Neural cell (in vitro differentiated cells): ENCODE measurements at regions not wholly inside any gene's neighbourhood (a gene's known extent, or its start where the extent isn't known, plus 50 kb on each side); places are given as distances from the start of the nearest gene placed in this dataset.

Source experiments
- H2AFZ ChIP-seq: fragments of 200-600, 300-800 bp; sonication (generic), shearing (Covaris generic); 2 replicates; pipeline ENCODE4 v1.6.0; 2014; ENCODE audit warnings: low read depth, mild to moderate bottlenecking, antibody characterized with exemption, low read length, moderate library complexity
- H3F3A ChIP-seq: fragments of 200-600 bp; shearing (Covaris generic); 2 replicates; pipeline ENCODE4 v1.6.1; 2016; ENCODE audit warnings: mild to moderate bottlenecking, moderate library complexity, mixed read lengths, antibody characterized with exemption, low read length; ENCODE audit not compliant: insufficient read depth, poor library complexity, severe bottlenecking
- H3K27ac ChIP-seq: fragments of 200-600, 300-800 bp; sonication (generic), shearing (Covaris generic); 2 replicates; pipeline ENCODE4 v1.5.1; 2014; ENCODE audit warnings: mild to moderate bottlenecking, low read length, moderate library complexity
- H3K27me3 ChIP-seq: fragments of 300-800, 200-600 bp; sonication (generic), shearing (Covaris generic); 2 replicates; pipeline ENCODE4 v1.6.0; 2014; ENCODE audit warnings: mild to moderate bottlenecking, low read depth, low read length, moderate library complexity; ENCODE audit not compliant: insufficient read depth
- H3K36me3 ChIP-seq: fragments of 300-800, 200-600 bp; sonication (generic), shearing (Covaris generic); 2 replicates; pipeline ENCODE4 v1.5.1; 2014; ENCODE audit warnings: mild to moderate bottlenecking, antibody characterized with exemption, low read length, moderate library complexity; ENCODE audit not compliant: insufficient read depth
- H3K4me2 ChIP-seq: fragments of 300-800, 200-600 bp; sonication (generic), shearing (Covaris generic); 2 replicates; pipeline ENCODE4 v1.6.0; 2014; ENCODE audit warnings: mild to moderate bottlenecking, low read length
- H3K4me3 ChIP-seq: fragments of 300-800, 200-600 bp; sonication (generic), shearing (Covaris generic); 2 replicates; pipeline ENCODE4 v1.5.1; 2014; ENCODE audit warnings: mild to moderate bottlenecking, low read length, moderate library complexity
- H3K79me2 ChIP-seq: fragments of 200-600 bp; shearing (Covaris generic); replicated peaks from 2 replicates; pipeline ENCODE4 v1.6.0; 2014; ENCODE audit warnings: mild to moderate bottlenecking, low read length, moderate library complexity; ENCODE audit not compliant: insufficient read depth
- H3K9ac ChIP-seq: fragments of 300-800, 200-600 bp; sonication (generic), shearing (Covaris generic); 2 replicates; pipeline ENCODE4 v1.6.1; 2016; ENCODE audit warnings: mild to moderate bottlenecking, low read length, mixed read lengths
- H3K9me2 ChIP-seq: fragments of 200-600 bp; shearing (Covaris generic); 2 replicates; pipeline ENCODE4 v1.6.1; 2016; ENCODE audit warnings: mild to moderate bottlenecking, low read length, mixed read lengths; ENCODE audit not compliant: insufficient read depth
- H3K9me3 ChIP-seq: fragments of 200-600, 300-800 bp; sonication (generic), shearing (Covaris generic); 2 replicates; pipeline ENCODE4 v1.6.1; 2016; ENCODE audit warnings: mild to moderate bottlenecking, mixed run types, low read length, moderate library complexity, mixed read lengths
- H4K20me1 ChIP-seq: fragments of 200-600 bp; shearing (Covaris generic); 2 replicates; pipeline ENCODE4 v1.6.1; 2016; ENCODE audit warnings: mild to moderate bottlenecking, mixed run types; ENCODE audit not compliant: insufficient read depth
- EP300 ChIP-seq: fragments of 450-650 bp; conservative IDR thresholded peaks from 2 replicates; pipeline ENCODE4 v1.6.1; 2014; ENCODE audit warnings: antibody characterized with exemption, mild to moderate bottlenecking, moderate library complexity; ENCODE audit not compliant: poor library complexity, severe bottlenecking
- EZH2 ChIP-seq: fragments of 200-600, 300-800 bp; shearing (Covaris generic), sonication (generic); IDR thresholded peaks from 2 replicates; pipeline ENCODE4 v1.6.1; 2014; ENCODE audit warnings: antibody characterized with exemption, low read length, borderline replicate concordance, mild to moderate bottlenecking; ENCODE audit not compliant: insufficient read depth, poor library complexity, severe bottlenecking
- MXI1 ChIP-seq: fragments of 450-650 bp; conservative IDR thresholded peaks from 2 replicates; pipeline ENCODE4 v1.6.1; 2014; ENCODE audit warnings: antibody characterized with exemption, mild to moderate bottlenecking; ENCODE audit not compliant: poor library complexity, severe bottlenecking
- POLR2AphosphoS5 ChIP-seq: IDR thresholded peaks from 2 replicates; pipeline ENCODE4 v1.6.1; 2012
- RAD21 ChIP-seq: fragments of 450-650 bp; conservative IDR thresholded peaks from 2 replicates; pipeline ENCODE4 v1.6.1; 2014; ENCODE audit warnings: antibody characterized with exemption, mild to moderate bottlenecking, moderate library complexity
- SMC3 ChIP-seq: fragments of 450-650 bp; conservative IDR thresholded peaks from 2 replicates; pipeline ENCODE4 v1.6.1; 2014; ENCODE audit warnings: antibody characterized with exemption, mild to moderate bottlenecking, moderate library complexity; ENCODE audit not compliant: poor library complexity
- TAF1 ChIP-seq: IDR thresholded peaks from 2 replicates; pipeline ENCODE4 v1.6.1; 2012; ENCODE audit warnings: low read depth
- TF ChIP-seq, protein P1 (sequence below): IDR thresholded peaks from 2 replicates; pipeline ENCODE4 v1.6.1; 2012; ENCODE audit warnings: borderline replicate concordance
- TF ChIP-seq, protein P2 (sequence below): fragments of 450-650 bp; IDR thresholded peaks from 2 replicates; pipeline ENCODE4 v1.5.1; 2014; ENCODE audit warnings: antibody characterized with exemption, mild to moderate bottlenecking, moderate library complexity; ENCODE audit not compliant: poor library complexity, severe bottlenecking

DNA sequence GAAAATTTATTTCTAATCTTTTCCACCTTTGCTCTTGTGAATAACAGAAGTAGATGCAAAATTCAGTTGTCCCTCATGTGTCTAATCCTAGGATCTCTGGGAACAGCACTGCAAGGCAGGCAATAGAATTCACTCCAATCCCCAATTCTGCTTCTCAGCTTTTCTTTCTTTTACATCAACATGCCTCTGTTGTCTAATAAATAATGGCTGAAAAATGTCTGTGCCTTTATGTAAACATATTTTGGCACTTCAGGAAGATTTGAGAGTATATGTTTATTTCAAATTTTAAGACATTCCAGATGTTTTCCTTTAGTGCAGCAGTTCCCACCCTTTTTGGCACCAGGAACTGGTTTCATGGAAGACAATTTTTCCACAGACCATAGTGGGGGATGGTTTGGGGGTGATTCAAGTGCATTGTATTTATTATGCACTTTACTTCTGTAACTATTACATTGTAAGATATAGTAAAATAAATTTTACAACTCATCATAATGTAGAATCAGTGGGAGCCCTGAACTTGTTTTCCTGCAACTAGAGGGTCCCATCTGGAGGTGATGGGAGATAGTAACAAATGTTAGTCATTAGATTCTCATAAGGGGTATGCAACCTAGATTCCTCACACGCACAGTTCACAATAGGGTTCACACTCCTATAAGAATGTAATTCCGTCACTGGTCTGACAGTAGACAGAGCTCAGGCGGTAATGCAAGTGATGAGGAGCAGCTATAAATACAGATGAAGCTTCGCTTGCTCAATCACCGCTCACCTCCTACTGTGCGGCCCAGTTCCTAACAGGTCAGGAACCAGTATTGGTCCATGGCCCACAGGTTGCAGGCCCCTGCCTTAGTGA, 590.3 kb upstream of the CNTNAP5 start:
- Histone ChIP-seq H4K20me1 (no peaks in the 10 kb centered on the region), H3K9me2 (no peaks in the 10 kb centered on the region), H3K27ac (no peak overlapping the region), H3K9ac (no peak overlapping the region), H3F3A (no peaks in the 10 kb centered on the region), H3K9me3 (no peaks in the 10 kb centered on the region), H2AFZ (no peak overlapping the region), H3K36me3 (no peaks in the 10 kb centered on the region), H3K27me3 (no peaks in the 10 kb centered on the region), H3K4me2 (no peak overlapping the region), H3K4me3 (no peak overlapping the region), H3K79me2 (no peaks in the 10 kb centered on the region)
- TF ChIP-seq, protein P1, sequence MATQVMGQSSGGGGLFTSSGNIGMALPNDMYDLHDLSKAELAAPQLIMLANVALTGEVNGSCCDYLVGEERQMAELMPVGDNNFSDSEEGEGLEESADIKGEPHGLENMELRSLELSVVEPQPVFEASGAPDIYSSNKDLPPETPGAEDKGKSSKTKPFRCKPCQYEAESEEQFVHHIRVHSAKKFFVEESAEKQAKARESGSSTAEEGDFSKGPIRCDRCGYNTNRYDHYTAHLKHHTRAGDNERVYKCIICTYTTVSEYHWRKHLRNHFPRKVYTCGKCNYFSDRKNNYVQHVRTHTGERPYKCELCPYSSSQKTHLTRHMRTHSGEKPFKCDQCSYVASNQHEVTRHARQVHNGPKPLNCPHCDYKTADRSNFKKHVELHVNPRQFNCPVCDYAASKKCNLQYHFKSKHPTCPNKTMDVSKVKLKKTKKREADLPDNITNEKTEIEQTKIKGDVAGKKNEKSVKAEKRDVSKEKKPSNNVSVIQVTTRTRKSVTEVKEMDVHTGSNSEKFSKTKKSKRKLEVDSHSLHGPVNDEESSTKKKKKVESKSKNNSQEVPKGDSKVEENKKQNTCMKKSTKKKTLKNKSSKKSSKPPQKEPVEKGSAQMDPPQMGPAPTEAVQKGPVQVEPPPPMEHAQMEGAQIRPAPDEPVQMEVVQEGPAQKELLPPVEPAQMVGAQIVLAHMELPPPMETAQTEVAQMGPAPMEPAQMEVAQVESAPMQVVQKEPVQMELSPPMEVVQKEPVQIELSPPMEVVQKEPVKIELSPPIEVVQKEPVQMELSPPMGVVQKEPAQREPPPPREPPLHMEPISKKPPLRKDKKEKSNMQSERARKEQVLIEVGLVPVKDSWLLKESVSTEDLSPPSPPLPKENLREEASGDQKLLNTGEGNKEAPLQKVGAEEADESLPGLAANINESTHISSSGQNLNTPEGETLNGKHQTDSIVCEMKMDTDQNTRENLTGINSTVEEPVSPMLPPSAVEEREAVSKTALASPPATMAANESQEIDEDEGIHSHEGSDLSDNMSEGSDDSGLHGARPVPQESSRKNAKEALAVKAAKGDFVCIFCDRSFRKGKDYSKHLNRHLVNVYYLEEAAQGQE, result no peak
- TF ChIP-seq POLR2AphosphoS5 (no peak), MXI1 (no peak)
- TF ChIP-seq, protein P2, sequence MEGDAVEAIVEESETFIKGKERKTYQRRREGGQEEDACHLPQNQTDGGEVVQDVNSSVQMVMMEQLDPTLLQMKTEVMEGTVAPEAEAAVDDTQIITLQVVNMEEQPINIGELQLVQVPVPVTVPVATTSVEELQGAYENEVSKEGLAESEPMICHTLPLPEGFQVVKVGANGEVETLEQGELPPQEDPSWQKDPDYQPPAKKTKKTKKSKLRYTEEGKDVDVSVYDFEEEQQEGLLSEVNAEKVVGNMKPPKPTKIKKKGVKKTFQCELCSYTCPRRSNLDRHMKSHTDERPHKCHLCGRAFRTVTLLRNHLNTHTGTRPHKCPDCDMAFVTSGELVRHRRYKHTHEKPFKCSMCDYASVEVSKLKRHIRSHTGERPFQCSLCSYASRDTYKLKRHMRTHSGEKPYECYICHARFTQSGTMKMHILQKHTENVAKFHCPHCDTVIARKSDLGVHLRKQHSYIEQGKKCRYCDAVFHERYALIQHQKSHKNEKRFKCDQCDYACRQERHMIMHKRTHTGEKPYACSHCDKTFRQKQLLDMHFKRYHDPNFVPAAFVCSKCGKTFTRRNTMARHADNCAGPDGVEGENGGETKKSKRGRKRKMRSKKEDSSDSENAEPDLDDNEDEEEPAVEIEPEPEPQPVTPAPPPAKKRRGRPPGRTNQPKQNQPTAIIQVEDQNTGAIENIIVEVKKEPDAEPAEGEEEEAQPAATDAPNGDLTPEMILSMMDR, result no peak

DNA sequence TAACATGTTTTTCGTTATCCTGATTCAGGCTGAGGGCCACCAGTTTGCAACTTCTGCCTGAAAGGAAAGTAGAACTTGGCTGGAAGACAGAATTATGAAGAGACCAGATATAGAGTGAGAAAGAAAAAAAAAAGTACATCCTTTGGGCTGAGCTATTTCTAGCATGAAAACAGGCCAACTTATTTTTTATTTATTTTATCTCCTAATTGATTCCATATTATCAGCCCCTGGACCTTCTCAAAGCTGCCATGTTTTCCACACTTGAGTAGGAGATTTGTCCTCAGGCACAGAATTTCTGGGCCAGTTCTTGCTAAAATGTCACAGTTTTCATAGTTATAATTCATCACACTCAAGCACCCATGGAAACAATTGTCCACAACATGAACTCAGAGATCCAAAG, 586.8 kb upstream of the CNTNAP5 start:
- no peaks in the 10 kb centered on the region for H3K79me2 ChIP-seq
- H3K4me2 ChIP-seq, result no peak overlapping the region
- H3K9ac ChIP-seq, result no peak overlapping the region
- H3K27me3 ChIP-seq, result no peaks in the 10 kb centered on the region
- H3F3A ChIP-seq, result no peaks in the 10 kb centered on the region
- no peaks in the 10 kb centered on the region for H3K9me2 ChIP-seq
- H3K4me3 ChIP-seq, result no peak overlapping the region
- H3K9me3 ChIP-seq, result no peaks in the 10 kb centered on the region
- H2AFZ ChIP-seq, result no peak overlapping the region
- TF ChIP-seq EZH2 (no peak), RAD21 (no peak), POLR2AphosphoS5 (no peak), TAF1 (no peak), EP300 (no peak), SMC3 (no peak), MXI1 (no peak)
- TF ChIP-seq, protein P2, result no peak
- TF ChIP-seq, protein P1, result no peak
- no peak overlapping the region for H3K27ac ChIP-seq
- H4K20me1 ChIP-seq, result no peaks in the 10 kb centered on the region
- H3K36me3 ChIP-seq, result no peaks in the 10 kb centered on the region
